ENCODE measurements at regions not wholly inside any gene's neighbourhood (a gene's known extent, or its start where the extent isn't known, plus 50 kb on each side); places are given as distances from the start of the nearest gene placed in this dataset.
"Not testable (repeated sequence)": the region's sequence is repeated elsewhere in the genome, so short reads cannot be mapped to it uniquely, and the experiment has no call there.

DNA sequence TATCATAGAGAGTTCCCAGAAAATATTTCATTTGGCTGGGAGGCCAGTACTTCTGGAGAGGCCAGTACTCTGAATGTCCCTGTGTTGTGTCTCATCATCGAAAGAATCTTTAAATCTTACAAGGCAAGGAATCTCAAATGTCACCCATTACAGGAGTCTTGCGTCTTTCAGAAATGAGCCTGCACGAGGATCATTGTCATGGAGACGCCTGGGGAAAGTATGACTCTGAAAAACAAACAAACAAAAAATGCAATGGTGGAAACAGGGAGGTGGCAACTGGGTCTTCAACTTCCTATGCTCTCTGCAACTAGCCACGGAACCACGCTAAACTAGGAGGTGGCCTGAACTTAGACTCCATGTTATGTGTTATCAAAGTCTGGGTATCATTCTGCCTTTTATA lies 804.6 kb downstream of the EPHA3 start:
- ATAC-seq (no peak), DNase-seq (ENCODE audit: low spot score) (no peak)

DNA sequence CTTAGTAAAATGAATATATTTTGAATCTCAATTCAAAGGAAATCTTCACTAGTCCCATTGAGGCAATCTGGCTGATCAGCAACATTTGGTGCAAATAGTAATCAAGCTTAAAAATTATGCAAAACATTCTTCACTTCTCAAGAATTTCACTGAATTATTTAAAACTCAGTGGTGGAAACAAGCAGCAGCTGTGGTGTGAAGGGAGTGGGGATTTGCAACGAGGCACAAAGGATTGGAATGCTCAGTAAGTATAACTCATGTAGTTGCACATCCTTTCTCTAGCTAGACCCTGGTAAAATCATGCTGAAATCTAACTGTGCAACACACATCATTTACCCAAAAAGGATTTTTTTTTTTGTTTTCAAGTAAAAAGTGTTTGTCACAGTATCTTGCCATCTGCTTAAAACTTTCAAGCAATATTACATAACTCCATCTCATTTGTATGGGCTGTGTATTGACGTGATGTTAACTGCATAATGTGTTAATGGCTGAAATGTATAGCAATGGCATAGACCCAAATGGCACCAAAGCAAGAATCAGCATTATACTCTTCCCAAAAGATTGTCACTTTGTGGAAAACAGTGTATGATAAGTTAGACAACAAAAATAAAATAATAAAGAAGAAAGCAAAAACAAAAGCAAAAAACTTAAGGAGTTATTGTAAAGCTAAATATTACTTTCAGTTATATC lies 816.6 kb downstream of the EPHA3 start:
- DNase-seq (ENCODE audit: low spot score) (no peak), ATAC-seq (no peak)

DNA sequence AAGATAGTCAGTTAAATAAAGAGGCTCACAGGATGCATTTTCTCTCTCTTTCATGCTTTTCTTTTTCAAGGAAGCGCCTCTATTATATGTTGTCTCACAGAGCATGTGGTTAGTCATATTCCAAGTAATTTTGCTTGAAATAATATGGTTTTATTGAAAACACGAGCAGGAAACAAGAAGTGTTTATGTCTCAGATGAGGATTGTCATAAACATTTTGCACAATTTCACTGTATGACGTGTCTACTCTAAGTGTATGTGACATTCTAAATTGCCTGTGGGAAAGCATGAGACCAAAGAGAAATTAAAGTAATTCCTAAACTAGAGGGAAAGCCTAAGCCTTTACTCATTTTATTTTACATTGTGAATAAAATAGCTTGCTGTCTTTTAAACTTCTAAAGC lies 818.6 kb downstream of the EPHA3 start:
- no peak for DNase-seq (ENCODE audit: low spot score)
- ATAC-seq = no peak

DNA sequence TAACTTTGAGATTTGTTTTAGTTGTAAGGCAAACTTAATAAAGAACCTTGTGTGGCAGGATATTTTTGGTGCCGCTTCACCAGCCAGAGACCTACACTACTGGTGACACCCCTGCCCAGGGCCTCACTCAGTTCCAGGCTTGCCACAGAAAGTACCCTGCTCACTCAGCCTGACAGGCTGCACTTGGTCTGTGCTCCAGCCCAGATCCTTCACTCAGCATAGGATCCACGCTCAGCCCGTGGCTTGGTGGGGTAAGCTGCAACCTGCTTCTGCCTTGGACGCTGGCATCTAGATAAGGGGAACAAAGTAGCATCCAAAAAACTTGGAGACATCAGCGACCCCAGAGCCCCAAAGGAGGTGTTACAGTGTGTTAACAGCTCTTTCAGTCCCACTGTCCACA lies 825.5 kb downstream of the EPHA3 start:
- no peak for DNase-seq (ENCODE audit: low spot score)
- ATAC-seq = no peak

DNA sequence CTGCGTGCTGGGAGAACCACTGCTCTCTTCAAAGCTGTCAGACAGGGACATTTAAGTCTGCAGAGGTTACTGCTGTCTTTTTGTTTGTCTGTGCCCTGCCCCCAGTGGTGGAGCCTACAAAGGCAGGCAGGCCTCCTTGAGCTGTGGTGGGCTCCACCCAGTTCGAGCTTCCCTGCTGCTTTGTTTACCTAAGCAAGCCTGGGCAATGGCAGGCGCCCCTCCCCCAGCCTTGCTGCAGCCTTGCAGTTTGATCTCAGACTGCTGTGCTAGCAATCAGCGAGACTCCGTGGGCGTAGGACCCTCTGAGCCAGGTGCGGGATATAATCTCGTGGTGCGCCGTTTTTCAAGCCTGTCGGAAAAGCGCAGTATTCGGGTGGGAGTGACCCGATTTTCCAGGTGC lies 837.0 kb downstream of the EPHA3 start:
- DNase-seq (ENCODE audit: low spot score); ATAC-seq: not testable (repeated sequence)

DNA sequence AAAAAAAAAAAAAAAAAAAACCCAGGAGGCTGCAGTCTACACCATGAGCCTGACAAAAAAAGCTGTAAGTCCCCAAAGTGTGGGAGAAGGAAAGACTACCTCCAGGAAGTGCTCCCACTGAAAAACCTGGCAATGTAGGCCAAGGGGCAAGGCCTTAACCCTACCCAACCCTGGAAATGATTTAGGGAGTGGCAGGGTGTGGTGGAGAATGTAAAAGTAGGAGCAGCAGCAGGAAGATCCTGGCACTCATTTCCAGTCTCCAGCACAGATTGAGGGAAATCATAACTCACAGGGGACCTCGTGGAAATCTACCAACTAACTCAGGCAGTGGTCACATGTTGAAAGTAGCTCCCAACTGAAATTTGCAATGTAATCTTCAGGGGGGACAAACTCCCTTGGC lies 839.5 kb downstream of the EPHA3 start:
- no peak for ATAC-seq
- DNase-seq (ENCODE audit: low spot score) = no peak

DNA sequence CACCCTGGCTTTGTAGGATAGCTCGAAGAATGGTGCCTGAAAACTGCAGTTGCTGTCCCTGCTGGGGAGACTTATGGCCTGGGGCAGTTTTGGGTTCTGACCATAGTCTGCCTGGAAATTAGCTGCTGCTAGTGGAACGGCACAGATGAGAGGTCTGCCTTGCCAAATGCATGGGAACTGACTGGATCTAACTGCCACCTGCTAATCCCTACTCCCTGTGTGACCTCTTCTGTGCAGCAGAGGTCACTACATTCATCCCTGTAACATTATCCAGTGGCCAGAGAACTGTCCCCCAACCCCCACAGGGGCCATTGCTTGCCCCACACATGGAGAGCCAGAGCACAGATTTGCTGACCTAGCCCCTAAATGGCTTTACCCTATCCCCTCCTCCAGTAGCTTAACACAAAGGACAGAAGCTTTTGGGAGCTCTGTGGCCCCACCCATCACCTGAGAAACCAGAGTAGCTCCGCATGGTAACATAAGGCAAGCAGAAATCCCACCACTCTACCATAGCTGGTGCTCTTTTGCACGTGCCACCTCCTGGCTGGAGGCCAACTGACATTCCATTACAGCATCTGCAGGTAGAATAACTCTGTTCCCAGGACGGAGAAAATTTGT lies 840.0 kb downstream of the EPHA3 start:
- ATAC-seq = no peak
- DNase-seq (ENCODE audit: low spot score) = no peak

DNA sequence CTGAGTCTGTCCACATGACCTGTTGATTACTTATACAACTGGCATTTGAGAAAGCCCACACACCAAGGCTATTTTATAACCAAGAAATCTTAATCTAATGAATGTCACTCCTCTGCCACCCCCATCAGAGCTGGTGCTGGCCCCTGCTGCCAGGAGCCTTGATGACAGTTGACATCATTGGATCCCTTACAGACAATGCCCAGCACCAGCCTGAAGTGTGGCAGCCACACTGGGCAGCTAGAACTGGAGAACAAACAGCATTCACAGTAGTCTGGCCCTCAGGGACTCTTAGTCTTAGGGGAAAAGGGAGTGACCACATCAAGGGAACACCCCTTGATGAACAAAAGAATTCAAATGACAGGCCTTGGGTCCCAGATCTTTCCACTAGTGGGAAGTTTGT lies 840.6 kb downstream of the EPHA3 start:
- ATAC-seq (no peak), DNase-seq (ENCODE audit: low spot score) (no peak)

DNA sequence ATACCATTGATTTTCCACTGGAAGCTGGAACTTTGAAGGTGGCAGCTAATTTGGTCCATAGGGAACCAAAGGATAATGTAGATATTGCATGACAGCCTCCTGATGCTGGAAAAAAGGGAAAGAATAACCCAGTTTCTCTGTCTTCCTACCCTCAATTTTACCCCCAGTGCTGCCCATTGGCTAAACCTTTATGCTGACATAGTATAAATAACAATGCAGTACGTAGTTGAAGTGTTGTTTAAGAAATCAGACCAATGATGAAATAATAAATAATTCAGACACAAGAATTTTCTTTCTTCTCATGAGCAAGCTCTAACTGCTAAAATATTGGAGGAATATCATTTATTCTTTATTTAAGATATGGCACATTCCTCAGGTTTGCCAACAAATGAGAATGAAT lies 843.4 kb downstream of the EPHA3 start:
- DNase-seq (ENCODE audit: low spot score) (no peak), ATAC-seq (no peak)

DNA sequence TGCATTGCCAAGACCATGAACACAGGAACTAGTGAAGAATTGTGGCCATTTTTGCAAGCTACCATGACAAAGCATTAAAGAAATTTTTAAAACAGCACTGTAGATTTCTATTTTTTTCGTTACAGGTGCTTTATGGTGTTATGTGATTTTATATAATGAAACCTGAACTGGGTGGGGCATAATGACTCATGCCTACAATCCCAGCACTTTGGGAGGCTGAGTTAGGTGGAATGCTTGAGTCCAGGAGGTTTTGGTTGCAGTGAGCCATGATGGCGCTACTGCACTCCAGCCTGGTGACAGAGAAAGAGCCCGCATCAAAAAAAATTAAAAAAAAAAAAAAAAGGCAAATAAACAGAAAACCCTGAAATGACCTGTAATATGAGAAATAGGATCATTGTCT lies 846.7 kb downstream of the EPHA3 start:
- ATAC-seq (no peak), DNase-seq (ENCODE audit: low spot score) (no peak)

DNA sequence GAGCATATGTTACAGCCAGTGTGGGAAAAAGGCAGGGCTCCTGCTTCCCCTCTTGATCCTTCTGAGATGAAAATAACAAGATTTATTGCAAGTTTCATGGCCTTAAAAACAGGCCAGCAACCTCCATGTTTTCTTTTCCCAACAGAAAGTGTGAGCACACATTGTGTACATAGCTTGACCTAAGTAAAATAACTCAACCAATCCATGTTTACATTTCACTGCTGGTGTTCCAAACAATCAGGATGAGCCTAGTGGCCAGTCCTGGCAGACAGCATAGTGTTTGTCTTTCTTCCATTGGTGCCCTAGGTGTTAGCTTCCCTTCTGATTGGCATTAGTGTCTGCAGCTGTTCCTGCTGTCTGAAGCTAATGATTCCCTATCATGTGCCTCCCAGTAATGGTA lies 847.7 kb downstream of the EPHA3 start:
- ATAC-seq = no peak

DNA sequence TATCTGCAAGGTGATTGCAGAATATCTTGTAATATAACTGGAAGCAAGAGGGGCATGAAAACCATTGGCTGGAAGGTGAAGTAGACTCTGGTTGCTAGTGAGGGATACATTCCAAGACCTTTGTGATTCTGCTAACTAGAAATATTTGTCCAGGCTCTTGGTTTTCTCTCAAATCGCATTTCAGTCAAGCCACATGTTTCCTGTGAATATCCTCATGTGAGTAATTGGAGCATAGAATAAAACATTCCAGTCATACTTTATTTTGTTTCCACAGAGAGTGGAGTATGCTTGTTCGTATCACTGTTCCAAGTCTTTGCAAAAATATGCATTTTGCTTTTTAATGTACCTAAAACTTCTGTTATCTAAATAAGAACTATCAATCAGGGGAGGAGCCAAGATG lies 850.0 kb downstream of the EPHA3 start:
- ATAC-seq = no peak
- no peak for DNase-seq (ENCODE audit: low spot score)

More for the DNA sequence above, 847.7 kb downstream of the EPHA3 start:
- DNase-seq (ENCODE audit: low spot score) = no peak

DNA sequence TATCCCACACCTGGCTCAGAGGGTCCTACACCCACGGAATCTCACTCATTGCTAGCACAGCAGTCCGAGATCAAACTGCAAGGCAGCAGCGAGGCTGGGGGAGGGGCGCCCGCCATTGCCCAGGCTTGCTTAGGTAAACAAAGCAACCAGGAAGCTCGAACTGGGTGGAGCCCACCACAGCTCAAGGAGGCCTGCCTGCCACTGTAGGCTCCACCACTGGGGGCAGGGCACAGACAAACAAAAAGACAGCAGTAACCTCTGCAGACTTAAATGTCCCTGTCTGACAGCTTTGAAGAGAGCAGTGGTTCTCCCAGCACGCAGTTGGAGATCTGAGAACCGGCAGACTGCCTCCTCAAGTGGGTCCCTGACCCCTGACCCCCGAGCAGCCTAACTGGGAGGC lies 850.7 kb downstream of the EPHA3 start:
- DNase-seq (ENCODE audit: low spot score); ATAC-seq: not testable (repeated sequence)

DNA sequence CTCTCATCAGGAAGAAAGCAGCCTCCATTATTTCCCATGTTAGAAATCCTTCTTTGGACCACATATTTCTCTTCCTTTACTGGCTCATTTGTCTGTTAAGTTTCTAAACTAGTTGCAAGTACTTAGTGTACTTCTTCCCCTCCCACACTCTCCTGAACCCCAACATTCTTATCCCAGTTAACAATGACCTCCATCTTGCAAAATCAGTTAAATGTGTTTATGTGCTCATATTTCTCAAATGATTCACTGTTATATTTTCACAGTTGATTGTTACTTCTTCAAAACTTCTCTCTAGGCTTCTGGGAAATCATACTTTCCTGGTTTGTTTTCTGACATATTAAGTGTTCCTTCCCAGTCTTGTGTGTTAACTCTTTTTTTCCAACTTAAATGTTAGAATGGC lies 856.9 kb downstream of the EPHA3 start:
- ATAC-seq (no peak), DNase-seq (ENCODE audit: low spot score) (no peak)

DNA sequence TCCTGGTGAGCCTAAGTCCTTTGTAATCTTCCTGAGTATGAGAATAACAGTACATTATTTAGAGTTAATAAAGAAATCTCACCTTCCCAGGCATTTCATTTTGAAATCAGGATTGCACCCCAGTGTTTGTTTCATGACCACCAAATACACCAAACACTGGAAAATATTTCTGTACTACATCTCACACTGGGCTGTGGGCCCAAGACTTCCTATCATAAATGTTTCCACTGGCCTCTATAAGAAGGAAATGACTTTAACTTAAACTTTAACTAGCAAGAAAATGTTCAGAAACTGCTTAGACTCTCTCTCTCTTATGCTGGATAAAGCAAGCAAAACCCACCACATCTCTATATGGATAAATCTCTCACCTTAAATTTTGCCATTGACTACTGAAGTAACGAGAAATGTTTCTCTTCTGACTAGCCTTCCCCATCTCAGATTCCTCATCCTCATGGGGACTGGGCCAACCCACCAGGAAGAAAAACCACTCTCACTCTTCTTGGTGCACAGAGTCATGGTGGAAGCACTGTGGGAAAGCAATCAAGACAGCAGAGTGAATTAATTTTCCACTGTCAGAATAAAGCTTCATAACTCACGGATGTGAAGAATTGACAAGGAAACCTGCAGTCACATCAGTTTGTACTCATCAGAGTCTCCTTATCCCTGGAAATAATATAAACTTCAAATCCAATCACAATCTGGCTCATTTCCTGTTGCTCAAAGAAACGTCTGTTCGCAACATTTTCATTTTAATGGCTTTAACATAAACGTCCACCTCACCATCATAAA lies 859.6 kb downstream of the EPHA3 start:
- no peak for DNase-seq (ENCODE audit: low spot score)
- ATAC-seq = no peak

DNA sequence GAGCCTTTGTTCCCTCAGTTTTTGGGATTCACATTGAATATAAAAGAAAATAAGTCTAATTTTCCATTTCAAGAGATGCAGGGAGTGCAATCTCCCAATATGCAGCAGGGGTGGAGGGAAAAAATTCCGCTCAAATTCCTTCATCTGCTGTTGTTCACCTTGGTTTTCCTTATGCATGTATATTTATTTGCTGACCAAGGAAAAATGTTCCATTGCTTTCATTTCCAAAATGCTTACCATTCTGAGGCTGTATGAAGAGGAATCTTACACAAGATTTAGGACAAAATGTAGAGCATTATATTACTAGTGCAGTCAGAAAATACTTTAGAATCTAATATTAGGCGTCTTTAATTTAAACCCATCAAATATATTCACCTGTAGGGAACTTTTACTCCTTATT lies 863.9 kb downstream of the EPHA3 start:
- DNase-seq (ENCODE audit: low spot score) = no peak
- ATAC-seq = no peak

DNA sequence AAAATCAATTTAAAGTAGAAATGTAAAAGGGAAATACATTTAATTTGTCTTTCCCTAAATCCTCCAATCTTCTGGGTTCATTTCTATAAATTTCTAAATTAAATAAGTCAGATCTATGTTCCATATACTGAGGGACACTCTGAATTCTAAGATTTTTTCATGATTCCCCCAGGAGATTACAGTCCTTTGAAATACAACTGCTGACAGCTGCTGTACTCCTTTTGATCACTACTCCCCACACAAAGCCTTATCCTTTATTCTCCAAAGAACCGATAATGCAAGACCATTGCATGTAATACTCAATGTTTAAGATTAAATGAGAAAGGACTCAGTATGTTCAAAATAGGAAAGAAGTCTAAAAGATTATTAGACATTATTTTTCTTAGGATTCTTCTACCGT lies 865.7 kb downstream of the EPHA3 start:
- ATAC-seq (no peak), DNase-seq (ENCODE audit: low spot score) (no peak)

DNA sequence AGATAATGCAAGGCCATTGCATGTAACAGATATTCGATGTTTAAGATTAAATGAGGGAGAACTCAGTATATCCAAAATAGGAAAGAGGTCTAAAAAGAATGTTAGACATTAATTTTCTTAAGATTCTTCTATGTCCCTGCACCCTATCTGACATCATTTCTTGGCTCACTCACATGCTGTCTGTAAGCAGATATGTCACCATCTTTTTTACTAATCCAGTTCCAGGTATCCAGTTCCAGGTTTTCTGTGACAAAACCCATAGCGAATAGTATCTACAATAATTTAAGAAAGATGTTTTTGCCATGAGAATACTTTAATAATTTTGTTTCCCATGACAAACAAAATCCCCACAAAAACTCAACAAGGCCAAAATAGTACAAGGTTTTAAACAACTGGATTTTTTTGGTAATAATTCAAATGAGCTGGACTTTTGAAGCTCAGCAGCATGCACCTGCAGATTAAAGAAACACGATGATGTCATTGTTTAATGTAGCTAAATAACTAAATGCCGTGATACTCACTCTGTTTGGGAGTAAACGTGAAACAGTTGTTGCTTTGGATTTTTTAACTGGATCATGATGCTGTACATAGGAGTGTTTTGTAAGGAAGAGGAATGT lies 867.6 kb downstream of the EPHA3 start:
- ATAC-seq (no peak), DNase-seq (ENCODE audit: low spot score) (no peak)

DNA sequence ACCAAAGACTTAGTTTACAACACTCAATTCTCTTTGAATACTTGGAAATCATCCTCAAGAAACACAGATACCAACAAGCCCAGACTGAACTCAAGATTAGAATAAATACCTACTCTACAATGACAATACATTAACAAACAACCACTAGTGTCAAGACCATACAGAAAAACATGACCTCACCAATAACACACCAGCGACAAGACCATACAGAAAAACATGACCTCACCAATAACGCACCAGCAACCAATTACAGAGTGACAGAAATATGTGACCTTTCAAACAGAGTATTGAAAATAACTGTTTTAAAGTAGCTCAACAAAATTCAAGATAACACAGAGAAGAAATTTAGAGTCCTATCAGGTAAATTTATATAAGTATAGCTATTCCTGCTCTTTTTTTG lies 876.0 kb downstream of the EPHA3 start:
- ATAC-seq (no peak), DNase-seq (ENCODE audit: low spot score) (no peak)

DNA sequence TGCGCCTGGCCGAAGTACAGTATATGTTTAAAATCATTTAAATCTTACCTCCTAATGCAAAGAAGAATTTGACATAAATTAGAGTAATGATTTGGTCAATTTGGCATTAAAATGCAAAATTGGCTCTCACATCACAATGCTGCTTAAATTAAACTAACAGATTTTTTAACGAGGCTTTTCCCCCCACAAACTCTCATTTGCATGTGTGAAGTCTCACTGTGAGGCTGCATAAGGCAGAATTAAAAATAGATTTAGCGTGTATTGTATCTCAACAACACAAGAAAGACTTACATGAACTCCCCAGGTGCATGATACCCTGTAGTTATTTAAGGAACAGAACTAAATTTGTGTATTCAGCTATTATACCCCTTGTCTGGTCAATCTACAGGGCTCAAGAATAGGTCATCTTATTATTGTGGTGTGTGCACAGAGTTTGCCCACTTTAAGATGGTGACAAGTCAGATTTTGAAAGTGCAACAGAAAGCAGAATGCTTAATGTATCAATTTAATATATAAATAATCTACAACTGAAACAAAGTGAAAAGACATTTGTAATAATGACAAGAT lies 897.9 kb downstream of the EPHA3 start:
- DNase-seq (ENCODE audit: low spot score) (no peak), ATAC-seq (no peak)

DNA sequence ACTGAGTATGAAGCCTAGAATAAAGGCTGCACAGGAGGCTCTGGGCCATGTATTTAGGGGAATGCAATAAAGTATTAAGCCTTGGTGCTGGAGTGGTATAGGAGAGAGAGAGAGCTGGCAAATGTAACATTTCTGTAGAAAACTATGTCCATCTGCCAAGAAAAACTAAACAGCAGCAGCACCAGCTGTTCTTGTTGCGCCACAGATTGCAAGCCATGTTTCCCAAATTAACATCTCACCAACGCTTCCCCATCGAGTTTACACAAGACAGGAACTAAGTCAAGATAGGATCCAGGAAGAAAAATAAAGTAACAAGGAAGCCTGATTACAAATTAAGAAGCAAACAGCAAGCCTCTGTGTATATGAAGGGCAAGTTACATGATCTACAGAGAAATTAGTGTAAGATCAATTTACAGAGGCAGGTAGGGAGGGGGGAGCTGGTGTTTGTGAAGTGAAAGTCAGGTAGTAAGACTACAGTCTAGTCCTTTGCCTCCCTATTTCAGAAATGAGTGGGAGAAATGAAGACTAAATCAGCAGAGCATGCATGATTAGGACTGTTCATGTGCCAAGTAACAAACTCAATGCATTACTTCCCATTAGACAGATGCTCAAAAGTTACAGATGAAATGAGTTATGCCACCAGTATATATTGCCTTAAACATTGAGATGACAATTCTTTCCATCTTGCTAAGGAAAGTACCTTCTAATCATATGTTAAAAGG lies 900.5 kb downstream of the EPHA3 start:
- DNase-seq (ENCODE audit: low spot score) (no peak), ATAC-seq (no peak)
